ENCODE measurements at regions not wholly inside any gene's neighbourhood (a gene's known extent, or its start where the extent isn't known, plus 50 kb on each side); places are given as distances from the start of the nearest gene placed in this dataset.

GRCh38 chr10:130498042-130498441 is 361.9 kb downstream of the GLRX3 start:
- TF ChIP-seq, protein P1, sequence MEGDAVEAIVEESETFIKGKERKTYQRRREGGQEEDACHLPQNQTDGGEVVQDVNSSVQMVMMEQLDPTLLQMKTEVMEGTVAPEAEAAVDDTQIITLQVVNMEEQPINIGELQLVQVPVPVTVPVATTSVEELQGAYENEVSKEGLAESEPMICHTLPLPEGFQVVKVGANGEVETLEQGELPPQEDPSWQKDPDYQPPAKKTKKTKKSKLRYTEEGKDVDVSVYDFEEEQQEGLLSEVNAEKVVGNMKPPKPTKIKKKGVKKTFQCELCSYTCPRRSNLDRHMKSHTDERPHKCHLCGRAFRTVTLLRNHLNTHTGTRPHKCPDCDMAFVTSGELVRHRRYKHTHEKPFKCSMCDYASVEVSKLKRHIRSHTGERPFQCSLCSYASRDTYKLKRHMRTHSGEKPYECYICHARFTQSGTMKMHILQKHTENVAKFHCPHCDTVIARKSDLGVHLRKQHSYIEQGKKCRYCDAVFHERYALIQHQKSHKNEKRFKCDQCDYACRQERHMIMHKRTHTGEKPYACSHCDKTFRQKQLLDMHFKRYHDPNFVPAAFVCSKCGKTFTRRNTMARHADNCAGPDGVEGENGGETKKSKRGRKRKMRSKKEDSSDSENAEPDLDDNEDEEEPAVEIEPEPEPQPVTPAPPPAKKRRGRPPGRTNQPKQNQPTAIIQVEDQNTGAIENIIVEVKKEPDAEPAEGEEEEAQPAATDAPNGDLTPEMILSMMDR (IDR thresholded peaks at IDR 0.05), result no peak
- TF ChIP-seq POLR2A (IDR thresholded peaks at IDR 0.05), result no peak
